ENCODE measurements at regions not wholly inside any gene's neighbourhood (a gene's known extent, or its start where the extent isn't known, plus 50 kb on each side); places are given as distances from the start of the nearest gene placed in this dataset.
"Not testable (repeated sequence)": the region's sequence is repeated elsewhere in the genome, so short reads cannot be mapped to it uniquely, and the experiment has no call there.

DNA sequence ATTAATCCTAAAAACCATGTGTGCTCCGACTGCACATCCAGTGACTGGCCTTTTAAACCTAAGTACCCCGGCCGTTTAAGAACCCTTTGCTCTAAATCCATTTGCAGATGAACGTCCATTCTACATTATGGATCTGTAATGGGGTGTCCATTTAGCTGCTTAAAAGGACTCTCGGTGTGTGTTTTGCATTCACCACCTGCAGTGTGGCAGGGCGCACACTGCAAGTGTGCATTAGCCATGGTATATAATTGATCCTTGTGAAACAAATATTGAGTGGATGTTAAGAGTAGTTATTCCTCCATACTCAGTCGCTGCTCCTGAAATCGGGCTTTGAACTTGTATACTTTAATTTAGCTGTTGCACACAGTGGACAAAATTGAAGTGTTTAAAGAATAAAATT, 190.1 kb upstream of the WWC1 start:
- no peak for DNase-seq (ENCODE audit: low spot score)

GRCh38 chr5:168103018-168103417, 188.4 kb upstream of the WWC1 start:
- DNase-seq (ENCODE audit: low spot score), result not testable (repeated sequence)

DNA sequence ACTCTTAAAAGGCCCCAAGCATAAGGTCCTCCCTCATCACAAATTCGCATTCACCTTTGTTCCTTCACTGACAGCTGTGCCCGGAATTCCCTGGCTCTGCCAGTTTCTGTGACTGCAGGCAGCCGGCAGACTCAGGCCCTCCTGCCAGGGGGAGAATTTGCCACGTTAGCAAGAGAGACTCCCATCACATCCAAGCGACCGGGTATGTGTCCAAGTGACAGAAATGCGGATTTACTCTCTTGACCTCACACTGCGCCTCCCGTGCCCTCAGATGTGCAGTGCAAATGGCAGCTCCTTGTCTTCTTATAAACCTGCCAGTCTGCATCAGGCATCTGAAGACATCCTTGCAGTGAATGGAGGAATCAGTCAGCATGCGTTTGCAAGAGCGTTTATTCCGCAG, 187.1 kb upstream of the WWC1 start:
- no peak for DNase-seq (ENCODE audit: low spot score)

DNA sequence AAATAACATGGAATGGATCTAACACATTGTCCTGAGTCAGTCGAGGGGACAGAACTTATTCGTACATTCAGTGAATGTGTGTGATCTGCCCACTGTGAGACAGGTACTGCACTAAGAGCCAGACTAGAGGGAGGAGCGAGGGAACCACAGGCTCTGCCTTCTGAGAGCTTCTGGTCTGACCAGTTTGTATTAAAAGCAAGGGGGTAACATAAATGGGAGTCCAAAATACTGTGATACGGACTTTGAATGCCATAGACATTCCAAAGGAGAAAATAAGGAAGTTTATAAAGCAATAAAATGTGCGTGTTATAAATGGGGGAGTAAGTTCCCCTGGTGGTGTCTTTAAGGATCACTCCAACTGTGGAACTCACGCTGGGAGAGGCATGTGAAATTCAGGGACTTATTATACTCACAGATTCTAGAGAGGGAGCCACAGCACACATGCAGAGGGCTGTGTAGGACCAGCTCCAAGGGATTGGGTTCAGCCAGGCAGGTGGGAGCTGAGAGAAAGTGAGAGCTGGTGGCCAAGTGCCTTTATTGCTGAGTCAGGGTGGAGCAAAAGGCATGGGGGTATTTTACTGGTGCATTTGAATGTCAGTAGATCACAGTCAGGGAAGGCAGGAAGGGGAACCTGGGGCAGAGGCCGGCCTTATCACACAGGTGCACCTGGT, 186.5 kb upstream of the WWC1 start:
- no peak for DNase-seq (ENCODE audit: low spot score)

GRCh38 chr5:168106008-168106761, 185.3 kb upstream of the WWC1 start:
- no peak for DNase-seq (ENCODE audit: low spot score)

GRCh38 chr5:168109441-168109840, 182.0 kb upstream of the WWC1 start:
- no peak for DNase-seq (ENCODE audit: low spot score)

DNA sequence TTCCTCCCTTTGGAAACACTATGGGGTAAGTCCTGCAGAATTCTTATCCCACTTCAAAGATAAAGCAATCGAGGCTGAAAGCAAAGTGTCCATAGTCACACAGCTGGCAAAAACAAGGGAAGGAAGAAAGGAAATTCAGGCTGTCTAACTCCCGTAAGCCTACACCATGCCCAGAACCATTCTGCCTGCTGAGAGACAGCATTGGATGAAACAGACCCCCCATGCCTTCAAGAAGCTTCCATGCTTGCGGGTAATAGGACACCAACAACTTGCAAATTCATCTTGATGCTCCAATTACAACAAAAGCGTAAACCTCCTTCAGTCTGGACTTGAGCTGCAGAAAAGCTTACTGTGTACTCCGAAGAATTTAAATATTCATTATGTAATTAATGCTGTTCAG, 181.1 kb upstream of the WWC1 start:
- DNase-seq (ENCODE audit: low spot score), result no peak

- DNase-seq (ENCODE audit: low spot score), result no peak
Measured at GRCh38 chr5:168110870-168111832, 180.3 kb upstream of the WWC1 start.

DNA sequence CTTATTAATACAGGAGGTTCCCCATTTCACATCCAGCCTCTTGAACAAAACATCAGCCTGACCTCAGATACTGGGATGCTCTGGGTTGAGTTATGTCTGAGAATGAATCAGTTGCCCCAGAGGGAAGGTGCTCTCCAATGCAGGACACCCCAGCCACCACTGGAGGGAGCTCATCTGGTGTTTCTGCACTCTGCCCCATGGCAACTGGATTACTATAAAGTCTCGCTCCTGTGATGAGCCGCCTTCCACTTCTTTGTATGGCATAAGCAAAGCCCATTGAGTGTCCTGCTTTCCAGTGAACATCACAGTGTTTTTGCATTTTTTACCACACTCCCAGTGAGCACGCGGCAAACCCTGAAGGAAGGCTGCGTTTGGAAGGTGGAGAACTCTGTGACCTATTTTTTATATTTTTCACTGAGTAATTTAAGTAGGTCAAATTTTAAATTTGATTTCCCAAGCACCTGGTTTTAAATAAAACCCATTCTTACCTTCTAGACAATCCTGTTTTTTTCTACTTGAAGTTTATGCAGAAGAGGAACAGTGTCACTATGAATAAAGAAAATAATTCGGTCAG, 176.9 kb upstream of the WWC1 start:
- peak; percentile 30 for DNase-seq (ENCODE audit: low spot score)

DNA sequence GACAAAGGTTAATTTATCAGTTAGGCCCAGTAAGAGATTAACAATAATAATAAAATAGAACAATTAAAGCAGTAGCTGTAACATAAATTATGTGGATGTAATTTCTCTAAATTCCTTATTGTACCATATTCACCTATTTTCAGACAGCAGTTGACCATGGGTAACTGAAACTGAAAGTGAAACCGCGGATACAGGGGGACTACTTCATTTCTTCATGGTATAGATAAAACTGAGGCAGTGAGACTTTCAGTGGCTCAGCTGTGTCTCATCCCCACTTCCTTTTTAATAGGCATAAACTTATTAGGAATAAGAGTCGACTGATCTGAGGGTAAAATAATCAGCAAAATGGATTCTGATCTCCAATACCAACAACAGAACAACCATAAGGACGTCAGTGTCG, 174.0 kb upstream of the WWC1 start:
- DNase-seq (ENCODE audit: low spot score), result no peak

- DNase-seq (ENCODE audit: low spot score), result no peak
Measured at GRCh38 chr5:168118042-168118668, 173.3 kb upstream of the WWC1 start.

GRCh38 chr5:168120401-168121137, 170.9 kb upstream of the WWC1 start:
- DNase-seq (ENCODE audit: low spot score), result no peak

DNA sequence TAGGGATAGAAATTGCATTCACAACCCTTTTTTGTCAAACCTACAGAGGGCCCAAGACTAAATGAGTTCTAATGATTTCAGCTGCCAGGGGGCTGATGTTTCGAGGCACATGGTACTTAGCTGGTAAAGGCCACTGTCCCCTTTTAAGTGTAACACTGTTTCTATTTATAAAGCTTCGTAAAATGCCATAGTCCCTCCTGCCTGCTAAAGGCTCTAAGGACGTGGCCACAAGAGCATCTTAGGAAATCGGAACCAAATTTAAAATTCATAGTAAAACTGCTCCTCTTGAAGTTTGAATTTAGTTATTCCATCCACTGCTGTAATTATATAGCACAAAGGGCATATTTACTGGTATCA, 170.3 kb upstream of the WWC1 start:
- DNase-seq (ENCODE audit: low spot score), result no peak

DNA sequence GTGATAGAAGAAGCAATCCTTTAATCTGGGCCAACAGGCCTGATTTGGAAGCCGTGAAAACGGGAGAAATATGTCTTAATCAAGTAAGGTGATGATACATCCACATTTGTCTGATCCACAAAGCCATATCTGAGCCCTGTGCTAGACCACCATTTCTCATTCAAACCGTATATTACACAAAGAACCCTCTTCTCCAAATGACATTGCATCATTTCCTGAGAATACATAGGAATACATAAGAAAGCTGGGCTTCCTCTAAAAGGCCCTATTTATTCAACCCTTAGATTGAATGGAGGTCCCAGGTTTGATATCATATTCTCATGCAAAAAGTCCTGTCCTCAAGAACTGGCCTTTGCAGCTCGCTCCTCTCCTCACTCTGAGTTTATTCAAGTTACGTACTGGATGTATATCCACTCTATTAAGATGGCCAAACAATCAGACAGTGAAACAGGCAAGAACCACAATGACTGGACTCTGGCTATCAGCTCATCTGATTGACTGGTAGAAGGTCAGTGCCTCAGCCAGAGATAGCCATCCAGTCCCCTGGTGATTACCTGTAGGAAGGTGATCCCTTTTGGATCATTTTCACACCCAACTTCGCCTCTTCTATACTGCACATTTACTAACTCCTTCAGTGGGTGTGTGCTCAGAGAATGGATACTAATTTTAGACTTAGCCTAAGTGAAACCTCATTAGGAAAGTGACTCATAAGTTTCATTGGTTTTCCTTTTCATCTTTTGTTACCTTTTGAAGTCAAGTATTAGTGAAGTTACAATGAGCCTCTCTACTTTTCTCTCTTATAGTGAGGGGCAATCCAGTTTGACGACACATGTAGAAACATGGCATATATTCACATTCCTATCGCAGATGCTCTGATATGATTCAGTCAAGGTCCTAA, 167.6 kb upstream of the WWC1 start:
- DNase-seq (ENCODE audit: low spot score), result no peak

- DNase-seq (ENCODE audit: low spot score), result no peak
Measured at GRCh38 chr5:168125445-168126199, 165.8 kb upstream of the WWC1 start.

DNA sequence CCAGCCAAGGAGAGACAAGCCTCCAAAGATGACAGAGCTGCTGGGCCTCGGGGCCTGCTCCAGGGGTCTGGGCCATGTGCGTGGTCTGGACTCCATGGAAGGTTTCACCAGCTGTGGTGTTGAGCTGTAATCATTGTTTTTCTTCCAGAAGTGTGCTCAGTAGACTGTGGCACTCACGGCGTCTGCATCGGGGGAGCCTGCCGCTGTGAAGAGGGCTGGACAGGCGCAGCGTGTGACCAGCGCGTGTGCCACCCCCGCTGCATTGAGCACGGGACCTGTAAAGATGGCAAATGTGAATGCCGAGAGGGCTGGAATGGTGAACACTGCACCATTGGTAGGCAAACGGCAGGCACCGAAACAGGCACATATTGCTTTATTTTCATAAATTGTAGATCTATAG, 164.8 kb upstream of the WWC1 start:
- no peak for DNase-seq (ENCODE audit: low spot score)

DNA sequence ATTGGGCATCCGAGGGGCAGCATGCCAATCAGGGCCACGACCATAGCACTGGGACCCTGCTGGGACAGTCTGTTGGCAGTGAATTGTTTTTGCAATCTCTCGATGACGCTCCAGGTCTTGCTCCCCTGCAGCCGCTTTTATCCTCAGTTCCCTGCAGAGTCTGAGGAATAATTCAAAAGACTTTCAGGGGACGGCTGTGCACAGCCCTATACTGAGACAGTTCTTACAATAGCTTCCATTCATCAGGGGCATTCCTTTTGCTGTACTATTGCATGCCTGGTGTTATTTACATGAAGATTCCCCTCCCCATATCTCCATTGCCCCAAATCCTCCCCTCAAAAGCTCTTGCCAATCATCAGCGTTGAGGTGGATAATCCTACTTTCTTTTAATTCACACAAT, 163.3 kb upstream of the WWC1 start:
- DNase-seq (ENCODE audit: low spot score), result no peak

GRCh38 chr5:168128557-168128956, 162.9 kb upstream of the WWC1 start:
- DNase-seq (ENCODE audit: low spot score), result no peak

GRCh38 chr5:168131519-168131918, 159.9 kb upstream of the WWC1 start:
- no peak for DNase-seq (ENCODE audit: low spot score)
